ENCODE measurements at regions not wholly inside any gene's neighbourhood (a gene's known extent, or its start where the extent isn't known, plus 50 kb on each side); places are given as distances from the start of the nearest gene placed in this dataset.

- TF ChIP-seq CTCF (IDR thresholded peaks at IDR 0.05) (no peak), POLR2A (IDR thresholded peaks at IDR 0.05) (no peak)
Measured at GRCh38 chr3:192063570-192063969, 602.6 kb downstream of the PYDC2 start.

All from ovary (tissue), 3 donors.